ENCODE measurements at regions not wholly inside any gene's neighbourhood (a gene's known extent, or its start where the extent isn't known, plus 50 kb on each side); places are given as distances from the start of the nearest gene placed in this dataset.

DNA sequence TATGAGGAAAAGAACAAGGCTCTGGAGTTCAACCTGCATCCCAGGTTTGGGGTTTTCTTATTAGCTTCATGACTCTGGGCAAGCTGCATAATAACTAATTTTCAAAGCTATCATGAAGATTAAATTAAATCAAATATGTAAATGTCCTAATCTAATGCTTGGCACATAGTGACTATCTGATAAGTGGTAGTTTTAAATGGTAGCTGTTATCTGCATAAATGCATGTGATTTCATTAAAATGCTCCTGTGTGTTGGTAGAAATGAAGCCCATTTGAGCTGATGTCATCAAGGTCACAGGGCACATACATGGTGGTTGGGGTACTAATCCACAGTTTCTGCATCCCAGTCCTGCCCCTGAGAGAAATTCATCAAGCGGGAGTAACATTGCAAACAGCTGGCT, 428.8 kb downstream of the LRATD1 start:
- TF ChIP-seq CTCF (conservative IDR thresholded peaks at IDR 0.05) (no peak), ZFX (IDR thresholded peaks at IDR 0.05) (no peak)

Data from C4-2B (cell line).